HG03175 (cell line): ENCODE measurements at regions not wholly inside any gene's neighbourhood (a gene's known extent, or its start where the extent isn't known, plus 50 kb on each side); places are given as distances from the start of the nearest gene placed in this dataset.

Experiments
- ATAC-seq: cut with Tn5 transposase; IDR thresholded peaks from one replicate; pipeline ENCODE4 v1.9.1; 2021; ENCODE audit warnings: mild to moderate bottlenecking, moderate library complexity; ENCODE audit not compliant: unreplicated experiment

DNA sequence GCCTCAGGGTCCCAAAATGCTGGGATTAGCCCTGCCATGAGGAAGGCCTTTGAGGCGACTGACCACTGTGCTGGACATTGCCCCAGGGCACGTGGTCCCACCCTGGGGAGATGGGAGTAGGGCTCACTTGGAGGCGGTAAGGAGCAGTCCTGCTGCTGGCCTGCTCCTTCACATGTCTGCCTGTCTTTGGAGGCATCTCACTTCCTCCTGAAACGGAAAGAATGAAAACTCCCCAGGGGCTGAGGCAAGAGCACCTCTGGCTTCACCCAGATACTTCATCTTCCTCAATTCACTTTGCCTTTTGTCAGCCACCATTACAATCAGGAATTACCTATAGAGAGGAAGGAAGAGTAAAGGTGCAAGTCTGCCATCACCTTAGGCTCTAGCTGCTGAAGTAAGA is 59.9 kb upstream of the GATA6 start:
- ATAC-seq = no peak

DNA sequence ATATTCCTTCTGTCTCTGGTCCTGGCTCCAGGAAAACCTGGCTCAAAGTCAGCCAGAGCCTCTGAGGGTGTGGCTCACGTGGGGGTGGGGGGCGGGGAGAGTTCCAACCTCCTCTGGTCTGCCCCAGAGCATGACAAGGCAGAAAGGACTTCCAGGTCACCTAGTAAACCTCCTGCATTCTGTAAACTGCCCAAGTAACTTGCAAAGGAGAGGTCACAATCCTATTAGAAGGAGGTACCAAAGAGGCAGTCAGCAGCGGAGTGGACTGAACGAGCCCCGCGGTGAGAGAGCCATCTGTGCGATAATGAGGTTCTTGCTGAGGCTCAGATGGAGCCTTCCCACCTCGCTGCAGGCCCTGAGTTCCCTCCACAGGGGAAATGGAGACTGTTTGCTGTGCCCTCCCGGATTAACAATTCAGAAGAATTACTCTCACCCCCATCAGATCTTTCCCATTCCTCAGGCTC is 58.9 kb upstream of the GATA6 start:
- no peak for ATAC-seq

DNA sequence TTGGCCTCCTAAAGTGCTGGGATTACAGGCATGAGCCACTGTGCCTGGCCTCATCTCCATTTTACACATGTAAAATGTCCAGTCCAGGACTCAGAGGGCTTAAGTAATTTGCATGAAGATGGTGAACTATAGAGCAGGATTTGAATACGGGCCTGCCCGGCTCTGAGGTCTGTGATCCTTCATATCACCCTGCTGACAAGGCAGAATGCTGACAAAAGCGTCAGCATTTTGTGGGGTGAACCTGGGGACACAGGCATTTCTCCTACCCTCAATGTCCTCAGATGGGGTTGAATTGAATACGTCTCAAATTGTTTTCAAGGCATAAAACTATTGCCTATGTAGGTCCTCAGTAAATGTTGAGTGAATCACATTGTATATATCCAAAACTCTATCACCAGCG is 57.2 kb upstream of the GATA6 start:
- no peak for ATAC-seq

DNA sequence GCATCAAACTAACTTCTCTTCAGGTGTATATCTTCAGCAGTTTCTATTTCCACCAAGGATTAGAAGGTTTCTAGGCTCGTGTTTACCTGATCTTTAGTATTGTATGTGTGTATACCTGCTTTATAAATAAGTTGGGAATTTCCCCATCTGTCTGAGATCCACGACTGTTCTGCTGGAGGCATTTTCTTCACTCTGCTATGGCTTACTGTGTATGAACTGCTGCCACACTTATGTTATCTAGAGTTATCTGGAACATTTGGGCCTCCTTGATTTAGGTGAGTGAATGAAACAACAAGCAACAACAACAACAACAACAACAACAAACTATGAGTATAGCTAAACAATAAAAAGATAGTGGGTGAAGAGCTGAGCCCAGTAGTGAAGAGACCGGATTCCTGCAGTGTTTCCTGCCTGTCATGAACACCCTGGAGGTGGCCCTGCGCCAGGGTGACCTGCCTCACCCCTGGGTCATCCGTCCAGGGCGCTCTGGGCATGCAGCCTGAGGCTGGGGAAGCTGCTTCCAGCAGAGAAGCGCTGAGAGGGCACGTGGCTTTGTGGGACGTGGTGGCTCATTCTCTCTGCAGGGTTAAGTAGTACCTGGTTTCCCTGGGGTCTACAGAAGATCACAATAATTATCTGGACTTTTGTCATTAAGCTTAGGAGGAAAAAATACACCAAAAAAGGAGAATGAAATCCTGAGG is 56.1 kb upstream of the GATA6 start:
- no peak for ATAC-seq

DNA sequence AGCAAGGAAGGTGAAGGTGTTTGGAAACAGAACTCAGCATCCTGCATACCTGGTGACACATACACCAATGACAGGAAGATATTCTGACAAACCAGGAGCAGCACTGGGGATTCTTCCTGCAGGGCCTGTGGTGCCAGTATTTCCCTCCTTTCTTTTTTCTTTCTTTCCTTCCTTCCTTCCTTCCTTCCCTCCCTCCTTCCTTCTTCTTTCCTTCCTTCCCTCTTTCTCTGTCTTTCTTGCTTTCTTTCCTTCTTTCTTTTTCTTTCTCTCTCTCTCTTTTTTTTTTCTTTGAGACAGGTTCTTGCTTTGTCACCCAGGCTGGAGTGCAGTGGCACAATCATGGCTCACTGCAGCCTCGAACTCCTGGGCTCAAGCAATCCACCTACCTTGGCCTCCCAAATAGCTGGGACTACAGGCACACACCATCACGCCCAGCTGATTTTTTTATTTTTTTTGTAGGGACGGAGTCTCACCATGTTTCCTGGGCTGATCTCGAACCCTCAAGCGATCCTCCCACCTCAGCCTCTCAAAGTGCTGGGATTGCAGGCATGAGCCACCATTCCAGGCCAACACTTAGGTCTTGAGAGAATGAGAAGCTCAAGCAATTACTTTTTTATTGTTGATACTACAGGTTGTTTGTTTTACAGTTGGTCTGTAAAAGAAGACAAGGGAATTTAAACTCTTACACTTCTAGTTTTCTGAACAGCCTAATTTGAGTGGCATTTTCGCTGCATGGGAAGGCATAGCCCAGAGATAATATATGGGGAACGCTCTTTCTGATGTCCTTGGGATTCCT is 54.7 kb upstream of the GATA6 start:
- ATAC-seq = no peak

DNA sequence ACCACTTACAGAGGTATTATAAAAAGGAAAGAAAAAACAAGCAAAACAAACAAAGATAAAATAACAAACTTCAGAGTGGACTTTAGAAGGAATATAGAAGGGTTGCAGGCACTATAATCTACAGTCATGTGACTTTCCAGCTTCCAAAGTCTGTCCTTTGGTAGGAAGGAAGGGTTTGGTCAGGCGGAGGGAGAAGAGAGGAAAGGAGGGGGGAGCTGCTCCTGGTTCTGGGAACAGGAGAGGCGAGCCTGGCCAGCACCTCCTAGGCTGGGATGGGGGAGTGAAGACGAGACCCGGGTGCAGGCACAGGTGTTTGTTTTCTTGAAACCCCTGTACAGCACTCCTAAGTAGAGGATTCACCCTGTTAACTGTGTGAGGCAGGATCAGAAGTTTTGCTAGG is 53.8 kb upstream of the GATA6 start:
- ATAC-seq = no peak
